Neural cell (in vitro differentiated cells): ENCODE measurements at regions not wholly inside any gene's neighbourhood (a gene's known extent, or its start where the extent isn't known, plus 50 kb on each side); places are given as distances from the start of the nearest gene placed in this dataset.

Source experiments
- H2AFZ ChIP-seq: fragments of 200-600, 300-800 bp; sonication (generic), shearing (Covaris generic); 2 replicates; pipeline ENCODE4 v1.6.0; 2014; ENCODE audit warnings: low read depth, mild to moderate bottlenecking, antibody characterized with exemption, low read length, moderate library complexity
- H3F3A ChIP-seq: fragments of 200-600 bp; shearing (Covaris generic); 2 replicates; pipeline ENCODE4 v1.6.1; 2016; ENCODE audit warnings: mild to moderate bottlenecking, moderate library complexity, mixed read lengths, antibody characterized with exemption, low read length; ENCODE audit not compliant: insufficient read depth, poor library complexity, severe bottlenecking
- H3K27ac ChIP-seq: fragments of 200-600, 300-800 bp; sonication (generic), shearing (Covaris generic); 2 replicates; pipeline ENCODE4 v1.5.1; 2014; ENCODE audit warnings: mild to moderate bottlenecking, low read length, moderate library complexity
- H3K27me3 ChIP-seq: fragments of 300-800, 200-600 bp; sonication (generic), shearing (Covaris generic); 2 replicates; pipeline ENCODE4 v1.6.0; 2014; ENCODE audit warnings: mild to moderate bottlenecking, low read depth, low read length, moderate library complexity; ENCODE audit not compliant: insufficient read depth
- H3K36me3 ChIP-seq: fragments of 300-800, 200-600 bp; sonication (generic), shearing (Covaris generic); 2 replicates; pipeline ENCODE4 v1.5.1; 2014; ENCODE audit warnings: mild to moderate bottlenecking, antibody characterized with exemption, low read length, moderate library complexity; ENCODE audit not compliant: insufficient read depth
- H3K4me2 ChIP-seq: fragments of 300-800, 200-600 bp; sonication (generic), shearing (Covaris generic); 2 replicates; pipeline ENCODE4 v1.6.0; 2014; ENCODE audit warnings: mild to moderate bottlenecking, low read length
- H3K4me3 ChIP-seq: fragments of 300-800, 200-600 bp; sonication (generic), shearing (Covaris generic); 2 replicates; pipeline ENCODE4 v1.5.1; 2014; ENCODE audit warnings: mild to moderate bottlenecking, low read length, moderate library complexity
- H3K79me2 ChIP-seq: fragments of 200-600 bp; shearing (Covaris generic); replicated peaks from 2 replicates; pipeline ENCODE4 v1.6.0; 2014; ENCODE audit warnings: mild to moderate bottlenecking, low read length, moderate library complexity; ENCODE audit not compliant: insufficient read depth
- H3K9ac ChIP-seq: fragments of 300-800, 200-600 bp; sonication (generic), shearing (Covaris generic); 2 replicates; pipeline ENCODE4 v1.6.1; 2016; ENCODE audit warnings: mild to moderate bottlenecking, low read length, mixed read lengths
- H3K9me2 ChIP-seq: fragments of 200-600 bp; shearing (Covaris generic); 2 replicates; pipeline ENCODE4 v1.6.1; 2016; ENCODE audit warnings: mild to moderate bottlenecking, low read length, mixed read lengths; ENCODE audit not compliant: insufficient read depth
- H3K9me3 ChIP-seq: fragments of 200-600, 300-800 bp; sonication (generic), shearing (Covaris generic); 2 replicates; pipeline ENCODE4 v1.6.1; 2016; ENCODE audit warnings: mild to moderate bottlenecking, mixed run types, low read length, moderate library complexity, mixed read lengths
- H4K20me1 ChIP-seq: fragments of 200-600 bp; shearing (Covaris generic); 2 replicates; pipeline ENCODE4 v1.6.1; 2016; ENCODE audit warnings: mild to moderate bottlenecking, mixed run types; ENCODE audit not compliant: insufficient read depth
- CTCF ChIP-seq: fragments of 450-650 bp; IDR thresholded peaks from 2 replicates; pipeline ENCODE4 v1.5.1; 2014; ENCODE audit warnings: antibody characterized with exemption, mild to moderate bottlenecking, moderate library complexity; ENCODE audit not compliant: poor library complexity, severe bottlenecking
- EP300 ChIP-seq: fragments of 450-650 bp; conservative IDR thresholded peaks from 2 replicates; pipeline ENCODE4 v1.6.1; 2014; ENCODE audit warnings: antibody characterized with exemption, mild to moderate bottlenecking, moderate library complexity; ENCODE audit not compliant: poor library complexity, severe bottlenecking
- EZH2 ChIP-seq: fragments of 200-600, 300-800 bp; shearing (Covaris generic), sonication (generic); IDR thresholded peaks from 2 replicates; pipeline ENCODE4 v1.6.1; 2014; ENCODE audit warnings: antibody characterized with exemption, low read length, borderline replicate concordance, mild to moderate bottlenecking; ENCODE audit not compliant: insufficient read depth, poor library complexity, severe bottlenecking
- MXI1 ChIP-seq: fragments of 450-650 bp; conservative IDR thresholded peaks from 2 replicates; pipeline ENCODE4 v1.6.1; 2014; ENCODE audit warnings: antibody characterized with exemption, mild to moderate bottlenecking; ENCODE audit not compliant: poor library complexity, severe bottlenecking
- POLR2AphosphoS5 ChIP-seq: IDR thresholded peaks from 2 replicates; pipeline ENCODE4 v1.6.1; 2012
- RAD21 ChIP-seq: fragments of 450-650 bp; conservative IDR thresholded peaks from 2 replicates; pipeline ENCODE4 v1.6.1; 2014; ENCODE audit warnings: antibody characterized with exemption, mild to moderate bottlenecking, moderate library complexity
- SMC3 ChIP-seq: fragments of 450-650 bp; conservative IDR thresholded peaks from 2 replicates; pipeline ENCODE4 v1.6.1; 2014; ENCODE audit warnings: antibody characterized with exemption, mild to moderate bottlenecking, moderate library complexity; ENCODE audit not compliant: poor library complexity
- TAF1 ChIP-seq: IDR thresholded peaks from 2 replicates; pipeline ENCODE4 v1.6.1; 2012; ENCODE audit warnings: low read depth
- TF ChIP-seq, protein P1 (sequence below): IDR thresholded peaks from 2 replicates; pipeline ENCODE4 v1.6.1; 2012; ENCODE audit warnings: borderline replicate concordance

- Histone ChIP-seq H3K4me2 (no peak overlapping the region), H2AFZ (no peak overlapping the region), H3K27ac (no peak overlapping the region)
These were observed 164.2 kb downstream of the ACTL7B start for GRCh38 chr9:108691614-108692013.

DNA sequence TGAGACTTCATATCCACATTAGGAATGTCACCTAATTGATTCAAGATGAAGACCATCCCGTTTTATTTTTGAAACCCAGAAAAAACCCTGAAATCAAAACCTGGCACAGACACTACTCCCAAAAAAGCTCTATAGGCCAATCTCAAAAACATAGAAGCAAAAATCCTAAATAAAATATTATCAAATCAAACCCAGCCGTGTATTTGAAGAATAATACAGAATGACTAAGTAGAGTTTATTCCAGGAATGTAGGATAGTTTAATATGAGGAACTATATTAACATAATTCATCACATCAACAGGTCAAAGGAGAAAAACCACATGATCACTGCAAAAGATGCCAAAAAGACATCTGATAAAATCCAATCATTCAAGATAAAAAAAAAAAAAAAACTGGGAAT, 167.1 kb downstream of the ACTL7B start:
- no peaks in the 10 kb centered on the region for H3F3A ChIP-seq
- no peak overlapping the region for H2AFZ ChIP-seq
- no peaks in the 10 kb centered on the region for H3K36me3 ChIP-seq
- no peaks in the 10 kb centered on the region for H4K20me1 ChIP-seq
- no peak overlapping the region for H3K27ac ChIP-seq
- no peak overlapping the region for H3K9ac ChIP-seq
- H3K9me3 ChIP-seq = no peaks in the 10 kb centered on the region
- no peaks in the 10 kb centered on the region for H3K9me2 ChIP-seq
- no peak overlapping the region for H3K4me3 ChIP-seq
- no peak for TF ChIP-seq TAF1
- TF ChIP-seq EP300 = no peak
- TF ChIP-seq POLR2AphosphoS5 = no peak
- TF ChIP-seq EZH2 = no peak
- H3K4me2 ChIP-seq = no peak overlapping the region
- H3K27me3 ChIP-seq = no peaks in the 10 kb centered on the region
- no peaks in the 10 kb centered on the region for H3K79me2 ChIP-seq

More at GRCh38 chr9:108691614-108692013, 164.2 kb downstream of the ACTL7B start:
- H3K9me3 ChIP-seq = no peaks in the 10 kb centered on the region
- H3K9ac ChIP-seq = no peak overlapping the region
- no peaks in the 10 kb centered on the region for H3F3A ChIP-seq
- H4K20me1 ChIP-seq = no peaks in the 10 kb centered on the region
- no peaks in the 10 kb centered on the region for H3K36me3 ChIP-seq
- TF ChIP-seq EZH2 = no peak
- TF ChIP-seq EP300 = no peak
- no peak for TF ChIP-seq SMC3
- no peak for TF ChIP-seq RAD21
- no peak for TF ChIP-seq TAF1
- no peaks in the 10 kb centered on the region for H3K9me2 ChIP-seq
- no peak overlapping the region for H3K4me3 ChIP-seq
- no peaks in the 10 kb centered on the region for H3K79me2 ChIP-seq
- H3K27me3 ChIP-seq = no peaks in the 10 kb centered on the region

DNA sequence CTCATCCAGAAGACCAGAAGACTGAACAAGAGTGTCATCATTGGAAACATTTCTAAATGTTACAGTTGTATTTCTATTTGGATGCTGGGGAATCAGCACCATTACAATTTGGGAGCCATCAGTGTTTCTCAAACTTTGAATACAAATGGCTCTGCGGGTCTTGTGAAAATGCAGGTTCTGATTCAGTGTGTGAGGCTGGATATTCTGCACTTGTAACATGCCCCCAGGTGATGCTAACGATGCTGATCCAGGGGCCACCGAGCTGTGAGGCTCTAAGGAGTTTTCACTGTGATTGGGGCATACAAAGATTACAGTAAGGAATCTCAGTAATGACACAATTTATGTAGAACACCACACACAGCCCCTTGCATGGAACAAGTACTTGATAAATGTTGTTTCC, 167.7 kb downstream of the ACTL7B start:
- no peaks in the 10 kb centered on the region for H3K27me3 ChIP-seq
- TF ChIP-seq EP300 (no peak), CTCF (no peak), MXI1 (no peak), EZH2 (no peak), RAD21 (no peak), TAF1 (no peak), POLR2AphosphoS5 (no peak), SMC3 (no peak)
- TF ChIP-seq, protein P1, sequence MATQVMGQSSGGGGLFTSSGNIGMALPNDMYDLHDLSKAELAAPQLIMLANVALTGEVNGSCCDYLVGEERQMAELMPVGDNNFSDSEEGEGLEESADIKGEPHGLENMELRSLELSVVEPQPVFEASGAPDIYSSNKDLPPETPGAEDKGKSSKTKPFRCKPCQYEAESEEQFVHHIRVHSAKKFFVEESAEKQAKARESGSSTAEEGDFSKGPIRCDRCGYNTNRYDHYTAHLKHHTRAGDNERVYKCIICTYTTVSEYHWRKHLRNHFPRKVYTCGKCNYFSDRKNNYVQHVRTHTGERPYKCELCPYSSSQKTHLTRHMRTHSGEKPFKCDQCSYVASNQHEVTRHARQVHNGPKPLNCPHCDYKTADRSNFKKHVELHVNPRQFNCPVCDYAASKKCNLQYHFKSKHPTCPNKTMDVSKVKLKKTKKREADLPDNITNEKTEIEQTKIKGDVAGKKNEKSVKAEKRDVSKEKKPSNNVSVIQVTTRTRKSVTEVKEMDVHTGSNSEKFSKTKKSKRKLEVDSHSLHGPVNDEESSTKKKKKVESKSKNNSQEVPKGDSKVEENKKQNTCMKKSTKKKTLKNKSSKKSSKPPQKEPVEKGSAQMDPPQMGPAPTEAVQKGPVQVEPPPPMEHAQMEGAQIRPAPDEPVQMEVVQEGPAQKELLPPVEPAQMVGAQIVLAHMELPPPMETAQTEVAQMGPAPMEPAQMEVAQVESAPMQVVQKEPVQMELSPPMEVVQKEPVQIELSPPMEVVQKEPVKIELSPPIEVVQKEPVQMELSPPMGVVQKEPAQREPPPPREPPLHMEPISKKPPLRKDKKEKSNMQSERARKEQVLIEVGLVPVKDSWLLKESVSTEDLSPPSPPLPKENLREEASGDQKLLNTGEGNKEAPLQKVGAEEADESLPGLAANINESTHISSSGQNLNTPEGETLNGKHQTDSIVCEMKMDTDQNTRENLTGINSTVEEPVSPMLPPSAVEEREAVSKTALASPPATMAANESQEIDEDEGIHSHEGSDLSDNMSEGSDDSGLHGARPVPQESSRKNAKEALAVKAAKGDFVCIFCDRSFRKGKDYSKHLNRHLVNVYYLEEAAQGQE = no peak
- H3K4me3 ChIP-seq = peak overlapping the region; percentile 28

More for the DNA sequence above, 167.7 kb downstream of the ACTL7B start:
- H3K27ac ChIP-seq = peak overlapping the region; percentile 88
- H3K36me3 ChIP-seq = no peaks in the 10 kb centered on the region
- no peaks in the 10 kb centered on the region for H3F3A ChIP-seq
- H3K9me2 ChIP-seq = no peaks in the 10 kb centered on the region
- H2AFZ ChIP-seq = no peak overlapping the region
- peak overlapping the region; percentile 38 for H3K4me2 ChIP-seq
- H3K9ac ChIP-seq = peak overlapping the region; percentile 53
- no peaks in the 10 kb centered on the region for H4K20me1 ChIP-seq
- no peaks in the 10 kb centered on the region for H3K79me2 ChIP-seq
- no peaks in the 10 kb centered on the region for H3K9me3 ChIP-seq
